ENCODE measurements at regions not wholly inside any gene's neighbourhood (a gene's known extent, or its start where the extent isn't known, plus 50 kb on each side); places are given as distances from the start of the nearest gene placed in this dataset.

DNA sequence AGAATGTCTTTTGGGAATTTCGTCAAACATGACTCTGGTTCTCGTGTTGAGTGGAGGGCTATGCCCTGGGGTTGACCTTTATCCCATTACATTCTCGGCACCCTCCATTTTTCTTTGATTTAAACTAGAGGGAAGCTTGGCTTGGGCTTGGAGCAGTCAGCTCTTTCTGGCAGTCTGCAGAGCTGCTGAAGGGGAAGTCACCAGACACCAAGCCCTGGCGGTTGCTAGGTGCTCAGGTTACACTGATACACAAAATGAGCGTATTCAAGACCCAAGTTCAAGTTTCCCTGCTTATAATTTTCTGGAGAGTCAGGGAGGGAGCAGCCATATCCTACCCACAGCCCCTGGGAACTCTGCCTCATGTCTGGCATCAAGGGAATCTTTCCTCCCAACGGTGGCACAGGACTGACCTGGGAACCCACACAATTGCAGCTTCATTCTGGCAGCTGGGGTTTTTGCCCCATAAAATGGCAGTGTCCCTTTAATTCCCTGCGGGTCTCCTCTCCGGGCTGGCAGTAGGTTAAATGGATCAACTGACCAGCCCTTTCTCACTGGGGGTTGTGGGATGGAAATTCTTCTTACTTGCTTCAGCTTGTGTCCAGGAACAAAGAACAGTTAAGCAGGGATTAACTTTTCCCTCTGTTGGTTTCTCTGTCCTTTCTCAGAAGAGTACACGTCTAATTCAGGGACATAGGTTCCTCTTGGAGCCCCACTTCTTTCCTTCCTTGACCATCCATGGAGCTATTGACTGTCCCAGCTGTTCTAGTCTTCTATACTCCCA, 110.0 kb upstream of the DLG1 start:
- TF ChIP-seq, protein P1, sequence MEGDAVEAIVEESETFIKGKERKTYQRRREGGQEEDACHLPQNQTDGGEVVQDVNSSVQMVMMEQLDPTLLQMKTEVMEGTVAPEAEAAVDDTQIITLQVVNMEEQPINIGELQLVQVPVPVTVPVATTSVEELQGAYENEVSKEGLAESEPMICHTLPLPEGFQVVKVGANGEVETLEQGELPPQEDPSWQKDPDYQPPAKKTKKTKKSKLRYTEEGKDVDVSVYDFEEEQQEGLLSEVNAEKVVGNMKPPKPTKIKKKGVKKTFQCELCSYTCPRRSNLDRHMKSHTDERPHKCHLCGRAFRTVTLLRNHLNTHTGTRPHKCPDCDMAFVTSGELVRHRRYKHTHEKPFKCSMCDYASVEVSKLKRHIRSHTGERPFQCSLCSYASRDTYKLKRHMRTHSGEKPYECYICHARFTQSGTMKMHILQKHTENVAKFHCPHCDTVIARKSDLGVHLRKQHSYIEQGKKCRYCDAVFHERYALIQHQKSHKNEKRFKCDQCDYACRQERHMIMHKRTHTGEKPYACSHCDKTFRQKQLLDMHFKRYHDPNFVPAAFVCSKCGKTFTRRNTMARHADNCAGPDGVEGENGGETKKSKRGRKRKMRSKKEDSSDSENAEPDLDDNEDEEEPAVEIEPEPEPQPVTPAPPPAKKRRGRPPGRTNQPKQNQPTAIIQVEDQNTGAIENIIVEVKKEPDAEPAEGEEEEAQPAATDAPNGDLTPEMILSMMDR (IDR thresholded peaks at IDR 0.05; ENCODE audit: low read depth, low read length) = no peak
- no peak for TF ChIP-seq EZH2phosphoT487 (IDR thresholded peaks at IDR 0.05; ENCODE audit: low read depth)
